ENCODE measurements at regions not wholly inside any gene's neighbourhood (a gene's known extent, or its start where the extent isn't known, plus 50 kb on each side); places are given as distances from the start of the nearest gene placed in this dataset. TPM values are rescaled to one million over a fixed set of nuclear protein-coding genes. Genes with fewer than 3 reads are reported as not detected.

GRCh38 chr6:90650041-90650940 is 63.4 kb upstream of the MAP3K7 start:
- no peak for DNase-seq (ENCODE audit: extremely low spot score)
- no peak overlapping the region for H3K4me3 ChIP-seq (ENCODE audit: low read depth, low read length)
- 52% methylated on average over 8 of the region's 8 CpGs for WGBS
- no peak overlapping the region for H3K27ac ChIP-seq (ENCODE audit: low read depth)
- H3K36me3 ChIP-seq (ENCODE audit: insufficient read depth), result no peaks in the 10 kb centered on the region
- no peaks in the 10 kb centered on the region for H3K4me1 ChIP-seq (ENCODE audit: insufficient read depth)

GRCh38 chr6:90648873-90649272 is 62.0 kb upstream of the MAP3K7 start:
- H3K27ac ChIP-seq (ENCODE audit: low read depth), result no peak overlapping the region
- WGBS, result 96% methylated on average over 1 of the region's 1 CpG
- no peak for DNase-seq (ENCODE audit: extremely low spot score)
- no peak overlapping the region for H3K4me3 ChIP-seq (ENCODE audit: low read depth, low read length)
- H3K36me3 ChIP-seq (ENCODE audit: insufficient read depth), result no peaks in the 10 kb centered on the region
- H3K4me1 ChIP-seq (ENCODE audit: insufficient read depth), result no peaks in the 10 kb centered on the region

- no peak overlapping the region for H3K4me3 ChIP-seq (ENCODE audit: low read depth, low read length)
- no peak for DNase-seq (ENCODE audit: extremely low spot score)
- no peak overlapping the region for H3K27ac ChIP-seq (ENCODE audit: low read depth)
- H3K36me3 ChIP-seq (ENCODE audit: insufficient read depth), result no peaks in the 10 kb centered on the region
- WGBS, result 67% methylated on average over 1 of the region's 1 CpG
- H3K4me1 ChIP-seq (ENCODE audit: insufficient read depth), result no peaks in the 10 kb centered on the region
Measured at GRCh38 chr6:90646940-90647339, 60.1 kb upstream of the MAP3K7 start.

GRCh38 chr6:90645634-90646033 is 58.8 kb upstream of the MAP3K7 start:
- no peaks in the 10 kb centered on the region for H3K4me1 ChIP-seq (ENCODE audit: insufficient read depth)
- 51% methylated on average over 4 of the region's 4 CpGs for WGBS
- no peaks in the 10 kb centered on the region for H3K36me3 ChIP-seq (ENCODE audit: insufficient read depth)
- H3K4me3 ChIP-seq (ENCODE audit: low read depth, low read length), result no peak overlapping the region
- DNase-seq (ENCODE audit: extremely low spot score), result no peak
- no peak overlapping the region for H3K27ac ChIP-seq (ENCODE audit: low read depth)

- no peak overlapping the region for H3K27ac ChIP-seq (ENCODE audit: low read depth)
Measured at GRCh38 chr6:90644492-90644891, 57.6 kb upstream of the MAP3K7 start.

GRCh38 chr6:90643381-90643780 is 56.5 kb upstream of the MAP3K7 start:
- Histone ChIP-seq H3K4me1 (ENCODE audit: insufficient read depth) (no peaks in the 10 kb centered on the region), H3K36me3 (ENCODE audit: insufficient read depth) (no peaks in the 10 kb centered on the region), H3K4me3 (ENCODE audit: low read depth, low read length) (no peak overlapping the region), H3K27ac (ENCODE audit: low read depth) (no peak overlapping the region)
- WGBS, result 26% methylated on average over 3 of the region's 3 CpGs
- no peak for DNase-seq (ENCODE audit: extremely low spot score)

More at GRCh38 chr6:90644492-90644891, 57.6 kb upstream of the MAP3K7 start:
- no peak overlapping the region for H3K4me3 ChIP-seq (ENCODE audit: low read depth, low read length)
- H3K4me1 ChIP-seq (ENCODE audit: insufficient read depth), result no peaks in the 10 kb centered on the region
- H3K36me3 ChIP-seq (ENCODE audit: insufficient read depth), result no peaks in the 10 kb centered on the region
- WGBS, result 55% methylated on average over 2 of the region's 2 CpGs
- no peak for DNase-seq (ENCODE audit: extremely low spot score)

- no peak overlapping the region for H3K27ac ChIP-seq (ENCODE audit: low read depth)
- H3K4me3 ChIP-seq (ENCODE audit: low read depth, low read length), result no peak overlapping the region
- no peaks in the 10 kb centered on the region for H3K4me1 ChIP-seq (ENCODE audit: insufficient read depth)
- no peak for DNase-seq (ENCODE audit: extremely low spot score)
- H3K36me3 ChIP-seq (ENCODE audit: insufficient read depth), result no peaks in the 10 kb centered on the region
- 93% methylated on average over 2 of the region's 2 CpGs for WGBS
Measured at GRCh38 chr6:90637320-90637719, 50.4 kb upstream of the MAP3K7 start.

Small RNA genes in the stretch of these regions (small RNA-seq; reads per million reads assigned to genes)
- not detected for gene MIR4643
- gene MTATP6P25, result not detected
- gene MTCO1P56, result not detected
- not detected for gene MTND4LP19
- gene RF00012, result not detected
- gene RN7SL415P, result not detected

Measured in urinary bladder (tissue), 4 donors.